BJ (cell line): ENCODE measurements at regions not wholly inside any gene's neighbourhood (a gene's known extent, or its start where the extent isn't known, plus 50 kb on each side); places are given as distances from the start of the nearest gene placed in this dataset.

Experiments used
- CTCF ChIA-PET: fragments of 350-600 bp; formaldehyde crosslinking; extraction: SDS; loops from one replicate; lab custom pipeline; 2021; ENCODE audit warnings: antibody characterized with exemption, inconsistent platforms; lab: Yijun Ruan, JAX
- POLR2A ChIA-PET: fragments of 300-600 bp; sonication (Branson Sonifier 250); formaldehyde crosslinking; extraction: SDS; loops from one replicate; lab custom pipeline; 2021; ENCODE audit warnings: antibody characterized with exemption; lab: Charles Lee
- DNase-seq: peaks from one replicate; pipeline ENCODE4 v3.0.0-alpha.2; 2011; ENCODE audit warnings: low read depth
- H3K27me3 ChIP-seq: 2 replicates; pipeline ENCODE4 v1.6.0; 2011; ENCODE audit warnings: low read length; ENCODE audit not compliant: control insufficient read depth, insufficient read depth
- H3K36me3 ChIP-seq: 2 replicates; pipeline ENCODE4 v1.5.1; 2011; ENCODE audit warnings: low read length; ENCODE audit not compliant: control insufficient read depth, insufficient read depth
- H3K4me3 ChIP-seq: 2 replicates; pipeline ENCODE4 v1.5.1; 2011; ENCODE audit warnings: low read depth, mild to moderate bottlenecking, control low read depth, low read length
- TF ChIP-seq, protein P1 (sequence below): IDR thresholded peaks from 2 replicates; pipeline ENCODE4 v1.5.1; 2011; ENCODE audit warnings: low read depth, mild to moderate bottlenecking, control low read depth, inconsistent platforms, low read length, moderate library complexity; ENCODE audit not compliant: insufficient read depth

DNA sequence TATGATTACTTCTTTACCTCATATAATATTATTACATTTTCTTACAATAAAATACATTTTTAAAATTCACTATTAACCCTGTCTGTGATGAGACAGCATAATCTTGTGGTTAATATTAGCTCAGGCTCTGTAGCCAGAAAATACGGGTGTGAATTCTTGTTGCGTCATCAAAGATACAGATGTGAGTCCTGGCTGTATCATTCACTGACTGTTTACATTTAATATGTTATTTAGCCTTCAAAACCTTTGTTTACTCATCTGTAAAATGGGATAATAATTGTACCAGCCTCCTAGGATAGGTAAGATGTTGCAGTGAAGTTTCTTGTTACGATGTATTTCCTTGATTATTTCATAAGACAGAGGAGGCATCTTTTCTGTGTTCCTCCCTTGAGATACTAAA lies 184.7 kb upstream of the PRPS1L1 start:
- DNase-seq: no peak
- no peaks in the 10 kb centered on the region for H3K27me3 ChIP-seq
- no peaks in the 10 kb centered on the region for H3K36me3 ChIP-seq
- ChIA-PET POLR2A (no interaction called here), CTCF (no interaction called here)
- no peak overlapping the region for H3K4me3 ChIP-seq
- TF ChIP-seq, protein P1, sequence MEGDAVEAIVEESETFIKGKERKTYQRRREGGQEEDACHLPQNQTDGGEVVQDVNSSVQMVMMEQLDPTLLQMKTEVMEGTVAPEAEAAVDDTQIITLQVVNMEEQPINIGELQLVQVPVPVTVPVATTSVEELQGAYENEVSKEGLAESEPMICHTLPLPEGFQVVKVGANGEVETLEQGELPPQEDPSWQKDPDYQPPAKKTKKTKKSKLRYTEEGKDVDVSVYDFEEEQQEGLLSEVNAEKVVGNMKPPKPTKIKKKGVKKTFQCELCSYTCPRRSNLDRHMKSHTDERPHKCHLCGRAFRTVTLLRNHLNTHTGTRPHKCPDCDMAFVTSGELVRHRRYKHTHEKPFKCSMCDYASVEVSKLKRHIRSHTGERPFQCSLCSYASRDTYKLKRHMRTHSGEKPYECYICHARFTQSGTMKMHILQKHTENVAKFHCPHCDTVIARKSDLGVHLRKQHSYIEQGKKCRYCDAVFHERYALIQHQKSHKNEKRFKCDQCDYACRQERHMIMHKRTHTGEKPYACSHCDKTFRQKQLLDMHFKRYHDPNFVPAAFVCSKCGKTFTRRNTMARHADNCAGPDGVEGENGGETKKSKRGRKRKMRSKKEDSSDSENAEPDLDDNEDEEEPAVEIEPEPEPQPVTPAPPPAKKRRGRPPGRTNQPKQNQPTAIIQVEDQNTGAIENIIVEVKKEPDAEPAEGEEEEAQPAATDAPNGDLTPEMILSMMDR: no peak

DNA sequence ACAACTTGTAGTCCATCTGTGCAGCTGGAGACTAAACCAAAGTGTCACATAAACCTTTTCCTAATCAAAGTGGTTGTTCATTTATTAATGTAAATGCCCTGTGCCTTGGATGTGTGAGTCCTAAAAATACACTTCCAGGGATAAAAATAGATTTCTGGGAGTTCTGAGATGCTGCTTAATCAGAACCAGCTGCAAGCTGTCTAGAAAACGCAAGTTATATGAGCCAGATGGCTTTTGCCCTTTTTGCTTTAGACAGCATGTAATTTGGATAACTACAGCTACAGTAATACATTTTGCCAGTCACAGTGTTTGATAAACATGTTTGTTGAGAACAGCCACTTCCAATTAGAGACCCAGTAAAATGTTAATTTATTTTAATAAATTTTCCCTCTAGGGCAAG lies 185.1 kb upstream of the PRPS1L1 start:
- peak; percentile 26 for DNase-seq
- no peaks in the 10 kb centered on the region for H3K36me3 ChIP-seq
- TF ChIP-seq, protein P1: no peak
- POLR2A ChIA-PET: no interaction called here
- H3K4me3 ChIP-seq: no peak overlapping the region
- CTCF ChIA-PET: no interaction called here
- no peaks in the 10 kb centered on the region for H3K27me3 ChIP-seq

DNA sequence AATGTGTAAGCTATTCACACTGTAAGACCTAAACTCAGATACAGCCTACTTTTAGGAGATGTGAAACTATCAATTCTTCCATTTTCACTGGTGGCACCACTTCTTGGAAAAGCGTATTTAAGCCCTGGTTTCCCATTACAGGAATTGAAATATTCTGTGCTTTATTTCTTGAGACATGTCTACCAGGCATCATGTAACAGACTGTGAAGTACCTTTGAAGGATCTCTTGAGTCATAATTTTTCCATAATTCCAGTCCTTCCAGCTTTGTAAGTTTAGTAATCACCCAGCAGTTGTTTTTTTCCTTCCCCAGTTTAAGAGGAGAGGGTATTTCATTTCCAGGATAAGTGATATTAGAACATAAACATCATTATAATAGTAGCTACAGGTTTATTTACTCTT lies 186.0 kb upstream of the PRPS1L1 start:
- no peaks in the 10 kb centered on the region for H3K27me3 ChIP-seq
- ChIA-PET CTCF (interaction anchor here (1.3 kb wide), 1 partner anchor 13 kb away, joined by 3 read pairs; no protein-coding TSS in a partner anchor), POLR2A (no interaction called here)
- TF ChIP-seq, protein P1: no peak
- H3K4me3 ChIP-seq: no peak overlapping the region
- H3K36me3 ChIP-seq: no peaks in the 10 kb centered on the region
- DNase-seq: no peak

DNA sequence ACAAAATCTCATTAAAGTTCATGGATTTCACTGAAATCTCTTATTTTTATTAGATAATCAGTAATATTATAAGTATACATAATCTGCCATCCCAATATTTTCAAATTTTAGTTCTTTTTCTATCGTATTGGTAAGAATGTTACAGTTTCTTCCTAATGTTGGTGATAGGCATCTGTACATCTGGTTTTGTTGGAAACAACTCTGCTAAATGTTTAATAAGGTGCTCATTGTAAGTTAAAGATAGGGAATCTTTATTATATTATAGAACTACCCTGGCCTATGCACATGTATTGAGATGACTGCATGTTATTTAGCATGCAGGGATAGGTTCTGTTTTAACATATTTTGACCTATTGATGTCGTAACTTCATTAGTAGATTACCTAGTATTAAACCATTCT lies 188.6 kb upstream of the PRPS1L1 start:
- ChIA-PET CTCF (no interaction called here), POLR2A (no interaction called here)
- Histone ChIP-seq H3K36me3 (no peaks in the 10 kb centered on the region), H3K27me3 (no peaks in the 10 kb centered on the region), H3K4me3 (no peak overlapping the region)
- TF ChIP-seq, protein P1: no peak
- no peak for DNase-seq

DNA sequence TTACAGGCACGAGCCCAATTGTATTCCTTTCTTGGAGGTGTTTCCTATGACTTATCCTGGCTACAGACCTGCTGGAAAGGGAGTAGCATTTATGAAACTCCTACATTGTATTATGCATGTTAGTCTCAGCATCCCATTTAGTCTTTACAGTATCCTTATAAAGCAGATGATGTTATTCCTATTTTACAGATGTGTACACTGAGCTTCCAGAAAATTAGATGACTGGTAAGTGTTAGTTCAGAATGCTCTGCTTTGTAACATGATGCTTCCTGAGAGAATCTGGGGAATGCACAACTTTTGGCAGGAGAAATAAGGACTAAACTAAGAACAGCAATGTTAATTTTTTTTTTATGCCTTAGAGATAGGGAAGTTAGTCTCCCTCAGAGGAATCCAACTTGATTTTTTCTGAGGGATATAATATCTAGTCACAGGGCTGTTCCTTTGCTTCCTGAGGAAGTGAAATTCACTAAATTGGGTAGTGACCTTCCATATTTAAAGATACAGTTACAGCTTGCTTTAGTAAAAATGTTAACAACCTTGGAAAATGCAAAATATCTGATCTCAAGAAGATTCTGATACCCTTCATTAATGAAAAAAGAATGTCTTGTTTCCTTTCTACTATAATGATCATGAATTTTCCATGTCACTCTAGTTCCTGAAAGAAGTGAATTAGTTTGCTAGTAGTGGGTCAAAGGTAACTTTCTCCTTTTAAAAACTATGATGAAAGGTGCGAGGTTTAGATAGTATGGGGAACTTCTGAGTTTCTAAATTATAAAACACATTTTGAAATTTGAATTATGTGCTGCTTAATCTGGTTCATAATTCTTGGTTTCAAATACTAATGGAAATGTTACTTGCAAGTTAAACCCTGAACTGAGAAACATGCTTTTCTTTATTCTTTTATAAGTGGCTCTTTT lies 194.0 kb upstream of the PRPS1L1 start:
- TF ChIP-seq, protein P1: no peak
- H3K4me3 ChIP-seq: no peak overlapping the region
- DNase-seq: peak; percentile 4
- H3K27me3 ChIP-seq: no peaks in the 10 kb centered on the region
- CTCF ChIA-PET: interaction anchor here (0.7 kb wide), 1 partner anchor 987 kb away, joined by 3 read pairs; no protein-coding TSS in a partner anchor
- POLR2A ChIA-PET: no interaction called here
- no peaks in the 10 kb centered on the region for H3K36me3 ChIP-seq
